ENCODE measurements at regions not wholly inside any gene's neighbourhood (a gene's known extent, or its start where the extent isn't known, plus 50 kb on each side); places are given as distances from the start of the nearest gene placed in this dataset.

DNA sequence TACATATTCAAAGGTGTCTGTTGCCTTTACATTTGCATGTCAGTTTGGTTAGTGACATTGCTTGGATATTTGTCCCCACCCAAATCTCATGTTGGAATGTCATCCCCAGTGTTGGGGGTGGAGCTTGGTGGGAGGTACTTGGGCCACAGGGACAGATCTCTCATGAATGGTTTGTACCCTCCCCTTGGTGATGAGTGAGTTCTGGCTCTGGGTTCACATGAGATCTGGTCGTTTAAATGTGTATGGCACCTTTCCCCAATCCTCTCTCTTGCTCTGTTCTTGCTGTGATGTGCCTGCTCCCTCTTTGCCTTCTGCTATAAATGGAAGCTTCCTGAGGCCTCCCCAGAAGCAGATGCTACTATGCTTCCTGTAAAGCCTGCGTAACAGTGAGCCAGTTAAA lies 207.9 kb upstream of the DIO3 start:
- H3F3A ChIP-seq (ENCODE audit: insufficient read depth): no peaks in the 10 kb centered on the region
- no peaks in the 10 kb centered on the region for H3K36me3 ChIP-seq (ENCODE audit: low read length)
- no peaks in the 10 kb centered on the region for H4K20me1 ChIP-seq (ENCODE audit: low read depth, low read length)
- H3K9me2 ChIP-seq (replicated peaks; ENCODE audit: insufficient read depth, low read length): no peaks in the 10 kb centered on the region
- no peak overlapping the region for H3K4me2 ChIP-seq (ENCODE audit: low read depth, low read length, poor library complexity, severe bottlenecking)
- no peaks in the 10 kb centered on the region for H3K79me2 ChIP-seq (ENCODE audit: insufficient read depth, low read length)
- TF ChIP-seq, protein P1, sequence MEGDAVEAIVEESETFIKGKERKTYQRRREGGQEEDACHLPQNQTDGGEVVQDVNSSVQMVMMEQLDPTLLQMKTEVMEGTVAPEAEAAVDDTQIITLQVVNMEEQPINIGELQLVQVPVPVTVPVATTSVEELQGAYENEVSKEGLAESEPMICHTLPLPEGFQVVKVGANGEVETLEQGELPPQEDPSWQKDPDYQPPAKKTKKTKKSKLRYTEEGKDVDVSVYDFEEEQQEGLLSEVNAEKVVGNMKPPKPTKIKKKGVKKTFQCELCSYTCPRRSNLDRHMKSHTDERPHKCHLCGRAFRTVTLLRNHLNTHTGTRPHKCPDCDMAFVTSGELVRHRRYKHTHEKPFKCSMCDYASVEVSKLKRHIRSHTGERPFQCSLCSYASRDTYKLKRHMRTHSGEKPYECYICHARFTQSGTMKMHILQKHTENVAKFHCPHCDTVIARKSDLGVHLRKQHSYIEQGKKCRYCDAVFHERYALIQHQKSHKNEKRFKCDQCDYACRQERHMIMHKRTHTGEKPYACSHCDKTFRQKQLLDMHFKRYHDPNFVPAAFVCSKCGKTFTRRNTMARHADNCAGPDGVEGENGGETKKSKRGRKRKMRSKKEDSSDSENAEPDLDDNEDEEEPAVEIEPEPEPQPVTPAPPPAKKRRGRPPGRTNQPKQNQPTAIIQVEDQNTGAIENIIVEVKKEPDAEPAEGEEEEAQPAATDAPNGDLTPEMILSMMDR (IDR thresholded peaks at IDR 0.05; ENCODE audit: insufficient read depth, low read length, poor library complexity, severe bottlenecking): no peak
- no peak for TF ChIP-seq EZH2phosphoT487 (conservative IDR thresholded peaks at IDR 0.05; ENCODE audit: low read length)
- H3K9ac ChIP-seq (ENCODE audit: low read length): no peak overlapping the region
- H3K4me3 ChIP-seq (ENCODE audit: insufficient read depth, low read length, poor library complexity, severe bottlenecking): no peak overlapping the region
- H2AFZ ChIP-seq (ENCODE audit: low read depth, low read length, severe bottlenecking): no peak overlapping the region
- no peak overlapping the region for H3K27ac ChIP-seq (ENCODE audit: low read depth, low read length)
- peaks cover 13% of the 10 kb centered on the region for H3K9me3 ChIP-seq (ENCODE audit: insufficient read depth, low read length)
- H3K27me3 ChIP-seq (ENCODE audit: low read length): no peaks in the 10 kb centered on the region

DNA sequence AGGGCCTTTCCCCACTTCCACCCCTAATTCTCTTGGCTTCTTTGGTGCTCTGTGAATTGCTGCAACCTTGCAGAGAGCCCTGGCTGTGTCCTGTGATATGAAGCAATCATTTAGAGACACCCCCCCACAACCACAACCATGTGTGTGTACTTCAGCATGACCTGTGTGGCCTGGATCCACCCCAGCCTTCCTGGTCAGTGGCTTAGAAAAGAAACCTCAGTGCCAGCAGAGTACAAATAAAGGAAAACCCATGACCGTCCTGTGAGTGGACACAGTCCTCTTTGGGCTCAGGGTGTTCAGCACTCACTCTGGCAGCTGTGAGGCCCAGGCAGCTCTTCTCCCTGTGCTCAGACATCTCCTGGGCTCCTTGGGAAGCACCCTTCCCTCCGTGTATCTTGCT lies 206.6 kb upstream of the DIO3 start:
- H3K27ac ChIP-seq (ENCODE audit: low read depth, low read length): no peak overlapping the region
- H3K27me3 ChIP-seq (ENCODE audit: low read length): no peaks in the 10 kb centered on the region
- H3K9me3 ChIP-seq (ENCODE audit: insufficient read depth, low read length): peaks cover under 1% of the 10 kb centered on the region; the same call in 1 of the 2 replicates
- H3K9me2 ChIP-seq (replicated peaks; ENCODE audit: insufficient read depth, low read length): no peaks in the 10 kb centered on the region
- no peaks in the 10 kb centered on the region for H4K20me1 ChIP-seq (ENCODE audit: low read depth, low read length)
- no peaks in the 10 kb centered on the region for H3K79me2 ChIP-seq (ENCODE audit: insufficient read depth, low read length)
- no peak overlapping the region for H3K4me3 ChIP-seq (ENCODE audit: insufficient read depth, low read length, poor library complexity, severe bottlenecking)
- no peak overlapping the region for H3K4me2 ChIP-seq (ENCODE audit: low read depth, low read length, poor library complexity, severe bottlenecking)
- TF ChIP-seq, protein P1 (IDR thresholded peaks at IDR 0.05; ENCODE audit: insufficient read depth, low read length, poor library complexity, severe bottlenecking): no peak
- TF ChIP-seq EZH2phosphoT487 (conservative IDR thresholded peaks at IDR 0.05; ENCODE audit: low read length): no peak
- no peak overlapping the region for H2AFZ ChIP-seq (ENCODE audit: low read depth, low read length, severe bottlenecking)
- H3K36me3 ChIP-seq (ENCODE audit: low read length): no peaks in the 10 kb centered on the region
- H3F3A ChIP-seq (ENCODE audit: insufficient read depth): 0 out of 2 replicates have a peak, but pooled peaks cover under 1% of the 10 kb centered on the region
- no peak overlapping the region for H3K9ac ChIP-seq (ENCODE audit: low read length)

GRCh38 chr14:101355284-101355683 lies 206.0 kb upstream of the DIO3 start:
- Histone ChIP-seq H3K4me2 (ENCODE audit: low read depth, low read length, poor library complexity, severe bottlenecking) (no peak overlapping the region), H3K79me2 (ENCODE audit: insufficient read depth, low read length) (no peaks in the 10 kb centered on the region), H4K20me1 (ENCODE audit: low read depth, low read length) (no peaks in the 10 kb centered on the region), H3K9me2 (replicated peaks; ENCODE audit: insufficient read depth, low read length) (no peaks in the 10 kb centered on the region), H3K36me3 (ENCODE audit: low read length) (no peaks in the 10 kb centered on the region), H3F3A (ENCODE audit: insufficient read depth) (peaks cover 6% of the 10 kb centered on the region; the same call in 1 of the 2 replicates), H3K27me3 (ENCODE audit: low read length) (no peaks in the 10 kb centered on the region), H3K27ac (ENCODE audit: low read depth, low read length) (no peak overlapping the region), H3K9me3 (ENCODE audit: insufficient read depth, low read length) (no peaks in the 10 kb centered on the region), H2AFZ (ENCODE audit: low read depth, low read length, severe bottlenecking) (no peak overlapping the region), H3K9ac (ENCODE audit: low read length) (no peak overlapping the region), H3K4me3 (ENCODE audit: insufficient read depth, low read length, poor library complexity, severe bottlenecking) (no peak overlapping the region)
- TF ChIP-seq, protein P1 (IDR thresholded peaks at IDR 0.05; ENCODE audit: insufficient read depth, low read length, poor library complexity, severe bottlenecking): no peak
- TF ChIP-seq EZH2phosphoT487 (conservative IDR thresholded peaks at IDR 0.05; ENCODE audit: low read length): no peak
